DMS53 treated with DMSO at 0.1 percent for 48 hours (cell line): ENCODE measurements at regions not wholly inside any gene's neighbourhood (a gene's known extent, or its start where the extent isn't known, plus 50 kb on each side); places are given as distances from the start of the nearest gene placed in this dataset.

ENCODE experiments used
- DNase-seq: peaks from one replicate; lab custom pipeline; 2025; ENCODE audit not compliant: unreplicated experiment; lab: John Stamatoyannopoulos, UW

DNA sequence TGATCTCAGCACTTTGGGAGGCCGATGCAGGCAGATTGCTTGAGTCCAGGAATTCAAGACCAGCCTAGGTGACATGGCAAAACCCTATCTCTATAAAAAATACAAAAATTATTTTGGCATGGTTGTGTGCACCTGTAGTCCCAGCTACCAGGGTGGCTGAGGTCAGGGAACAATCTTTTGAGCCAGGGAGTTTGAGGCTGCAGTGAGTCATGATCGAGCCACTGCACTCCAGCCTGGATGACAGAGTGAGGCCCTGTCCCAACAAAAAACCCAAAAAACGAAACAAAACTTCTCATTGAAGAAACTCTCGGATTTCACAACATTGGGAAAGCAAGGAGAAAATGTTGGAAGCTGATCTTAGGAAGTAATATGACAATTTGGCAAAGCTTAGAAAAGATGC is 317.3 kb upstream of the MGAT5 start:
- DNase-seq, result no peak

DNA sequence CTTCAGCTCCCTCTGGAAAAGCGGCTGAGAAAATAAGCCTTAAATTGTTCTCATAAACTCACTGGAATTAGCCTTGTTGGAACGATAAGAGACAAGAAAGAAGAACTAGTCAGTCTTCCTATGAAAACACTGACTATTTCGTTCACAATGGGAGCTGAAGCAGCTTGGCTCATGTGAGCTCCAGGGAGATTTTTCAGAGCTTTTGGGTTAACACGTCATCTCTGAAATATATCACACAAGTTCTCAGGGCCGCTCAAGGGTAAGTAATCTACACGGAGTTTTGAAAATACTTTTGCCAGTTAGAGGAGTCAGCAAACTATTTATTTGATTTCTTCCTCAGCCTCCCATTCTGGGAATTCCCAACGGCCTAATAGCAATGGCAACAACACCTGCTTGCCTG is 316.2 kb upstream of the MGAT5 start:
- no peak for DNase-seq

GRCh38 chr2:133940134-133940533 is 313.7 kb upstream of the MGAT5 start:
- DNase-seq, result no peak

GRCh38 chr2:133941666-133942065 is 312.2 kb upstream of the MGAT5 start:
- no peak for DNase-seq

DNA sequence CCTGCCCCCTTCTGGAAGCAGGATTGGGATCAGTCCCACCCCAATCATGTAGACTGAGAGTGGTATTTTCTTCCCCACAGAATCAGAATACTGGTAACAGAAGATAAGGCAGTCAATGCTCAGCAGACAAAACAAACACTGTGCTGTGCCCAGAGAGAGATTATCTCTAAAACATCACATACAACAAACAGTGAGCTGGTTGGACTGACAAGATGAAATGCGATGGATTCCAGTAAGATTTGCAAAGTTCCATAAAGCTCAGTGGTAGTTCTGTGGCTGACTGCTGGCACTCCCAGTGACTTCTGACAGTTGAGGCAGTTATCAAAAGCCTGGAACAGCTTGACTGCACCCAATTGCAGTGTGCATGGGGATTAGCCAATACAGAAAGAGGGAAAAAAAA is 311.5 kb upstream of the MGAT5 start:
- DNase-seq, result no peak

DNA sequence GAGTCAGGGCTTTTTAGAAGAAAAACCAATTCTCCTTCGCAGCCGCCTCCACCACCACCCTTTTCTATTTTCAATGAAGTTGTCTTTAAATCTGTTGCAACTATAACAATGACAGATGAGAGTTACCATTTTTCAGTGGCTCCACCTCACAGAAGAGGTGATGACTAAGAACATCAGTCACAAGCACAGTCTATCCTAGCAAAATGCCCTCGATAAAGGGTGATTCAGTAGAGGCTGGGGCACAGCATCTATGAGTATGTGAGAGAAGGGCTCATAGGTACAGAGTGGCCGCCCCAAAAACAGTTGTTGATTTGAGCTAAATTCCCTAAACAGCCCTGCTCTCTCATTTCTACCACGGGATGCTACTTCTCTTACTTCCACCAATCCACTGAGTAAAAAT is 310.8 kb upstream of the MGAT5 start:
- no peak for DNase-seq

GRCh38 chr2:133945089-133945488 is 308.8 kb upstream of the MGAT5 start:
- no peak for DNase-seq

DNA sequence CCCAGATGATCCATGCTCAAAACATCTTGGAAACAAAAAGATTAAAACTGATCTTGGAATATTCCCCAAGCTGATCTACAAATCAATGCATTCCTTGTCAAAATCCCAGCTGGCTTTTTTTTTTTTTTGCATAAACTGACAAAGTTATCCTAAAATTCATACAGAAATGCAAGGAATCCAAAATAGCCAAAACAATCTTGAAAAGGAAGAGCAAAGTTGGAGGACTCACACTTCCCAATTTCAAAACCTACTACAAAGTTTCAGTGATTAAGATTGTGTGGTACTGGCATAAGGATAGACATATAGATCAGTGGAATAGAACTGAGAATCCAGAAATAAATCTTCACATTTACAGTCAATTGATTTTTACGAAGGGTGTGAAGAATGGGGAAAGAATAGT is 306.8 kb upstream of the MGAT5 start:
- no peak for DNase-seq

DNA sequence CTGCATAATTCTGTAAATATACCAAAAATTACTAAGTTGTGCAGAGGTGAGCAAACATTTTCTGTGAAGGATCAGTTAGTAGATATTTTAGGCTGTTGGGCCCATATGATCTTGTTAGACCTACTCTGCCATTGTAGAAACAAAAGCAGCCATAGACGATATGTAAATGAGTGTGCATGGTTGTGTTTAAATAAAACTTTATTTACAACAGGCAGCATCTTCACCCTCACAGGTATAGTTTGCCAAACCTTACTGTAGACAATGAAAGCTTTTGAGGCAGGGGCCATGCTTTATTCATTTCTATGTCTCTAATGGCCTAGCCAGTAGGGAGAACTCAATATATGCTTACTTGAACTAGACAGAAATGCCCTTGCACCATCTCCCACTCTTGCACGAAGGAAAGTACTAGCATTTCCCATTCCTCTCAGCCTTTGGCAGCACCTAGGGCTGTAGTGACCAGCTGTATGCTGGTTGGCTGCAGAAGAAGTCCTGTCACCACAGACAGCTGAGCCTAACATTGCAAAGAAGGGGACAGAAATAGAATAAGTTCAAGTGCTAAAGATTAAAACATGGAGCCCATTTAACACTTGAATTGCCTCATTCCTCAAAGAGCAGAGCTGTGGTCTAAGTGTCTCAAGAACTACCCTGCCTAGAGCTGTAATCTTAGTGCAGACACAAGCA is 305.1 kb upstream of the MGAT5 start:
- no peak for DNase-seq

GRCh38 chr2:133949595-133949994 is 304.3 kb upstream of the MGAT5 start:
- no peak for DNase-seq

GRCh38 chr2:133951209-133951608 is 302.7 kb upstream of the MGAT5 start:
- no peak for DNase-seq

DNA sequence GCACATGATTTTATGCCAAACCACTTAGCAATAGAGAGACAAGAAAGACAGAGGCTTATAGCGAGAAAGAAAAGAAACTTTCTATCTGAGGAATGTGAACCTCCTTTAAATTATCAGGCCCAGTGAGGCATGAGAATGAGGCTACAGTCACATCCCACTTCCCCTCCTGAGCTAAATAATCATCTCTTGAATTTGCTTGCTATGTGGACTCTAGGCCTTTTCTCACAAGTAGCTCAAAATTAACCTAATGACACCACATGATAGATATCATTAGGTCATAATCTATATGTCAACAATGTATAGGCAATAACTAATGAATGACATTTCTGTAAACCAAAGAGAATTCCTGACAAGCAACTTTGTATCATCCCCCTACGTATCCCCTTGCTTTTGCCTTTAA is 301.5 kb upstream of the MGAT5 start:
- DNase-seq, result no peak

DNA sequence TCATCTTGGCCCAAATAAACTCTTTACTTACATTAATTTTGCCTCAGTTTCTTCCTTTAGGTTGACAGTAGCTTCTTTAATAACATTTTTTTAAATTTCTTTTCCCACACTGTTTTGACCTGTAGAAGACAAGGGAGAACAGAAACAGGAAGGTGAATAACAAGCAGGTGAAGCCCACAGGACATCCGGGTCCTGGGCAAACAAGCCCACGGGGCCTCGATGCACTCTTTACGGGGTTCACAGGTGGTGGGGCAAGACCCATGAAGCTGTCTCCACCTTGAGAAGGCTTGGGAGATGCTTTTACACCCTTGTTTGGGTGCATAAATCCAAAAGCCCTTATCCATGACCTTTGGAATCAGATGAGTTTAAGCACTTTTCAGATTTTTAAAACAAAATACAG is 301.0 kb upstream of the MGAT5 start:
- DNase-seq, result no peak

DNA sequence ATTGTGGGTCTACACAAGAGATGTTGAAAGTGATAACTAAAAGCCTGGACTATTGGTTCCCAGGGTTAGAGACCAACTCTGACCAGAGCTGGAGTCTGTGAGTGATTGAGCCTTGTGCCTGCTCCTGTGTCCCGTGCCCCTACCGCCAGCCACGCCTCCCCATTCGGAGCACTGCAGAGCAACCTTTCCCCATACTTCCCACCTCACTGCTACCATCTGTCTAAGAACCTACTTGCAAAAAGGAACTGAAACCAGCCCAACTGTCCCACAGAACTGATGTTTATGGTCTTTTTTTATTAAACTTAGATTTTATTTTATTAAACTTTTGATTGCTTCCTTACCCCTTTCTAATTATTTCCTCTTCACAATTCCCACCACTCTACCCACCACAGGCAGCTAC is 300.3 kb upstream of the MGAT5 start:
- no peak for DNase-seq

DNA sequence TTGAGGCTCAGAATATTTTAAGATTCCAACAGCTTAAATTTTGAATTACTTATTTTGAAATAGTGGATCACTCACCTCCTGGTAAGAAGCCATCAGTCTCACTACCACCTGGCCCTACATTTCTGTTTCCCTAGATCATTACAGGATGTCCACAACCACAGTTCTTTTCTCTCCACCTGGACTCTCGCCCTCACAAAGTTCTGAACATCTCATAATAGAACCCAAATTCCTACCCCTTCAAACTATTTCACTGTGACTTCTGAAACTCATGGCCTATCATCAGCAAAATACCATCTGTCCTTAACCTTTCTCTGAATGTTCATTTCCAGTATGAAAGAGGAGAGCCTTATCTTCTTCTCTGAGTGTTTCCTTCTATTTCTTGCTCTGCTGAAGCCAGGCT is 299.2 kb upstream of the MGAT5 start:
- DNase-seq, result no peak

- DNase-seq, result no peak
Observed at GRCh38 chr2:133955169-133955568, 298.7 kb upstream of the MGAT5 start.

DNA sequence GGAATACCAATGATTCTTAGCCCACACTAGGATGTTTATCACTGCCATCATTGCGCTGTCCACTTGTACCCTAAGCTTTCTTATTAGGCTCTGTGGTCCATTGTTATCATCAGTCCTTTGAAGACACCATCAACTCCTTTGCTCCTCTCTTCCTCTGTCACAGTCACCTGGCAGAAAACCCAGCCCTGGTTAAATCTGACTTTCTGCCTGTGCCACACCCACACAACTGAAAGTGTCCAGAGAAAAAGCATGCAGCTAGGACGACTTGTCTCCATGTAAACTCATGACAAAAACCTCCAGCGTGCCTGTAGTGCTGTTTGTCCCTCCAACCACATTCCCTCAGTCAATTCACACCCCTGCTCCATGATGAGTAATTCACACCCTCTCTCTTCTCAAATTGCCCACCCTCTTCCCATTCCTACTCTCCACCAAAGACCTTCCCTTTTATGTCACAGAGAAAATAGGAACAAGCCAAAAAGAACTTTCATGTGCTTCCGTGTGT is 297.4 kb upstream of the MGAT5 start:
- no peak for DNase-seq

GRCh38 chr2:133957724-133958480 is 296.0 kb upstream of the MGAT5 start:
- no peak for DNase-seq

- DNase-seq, result no peak
Observed at GRCh38 chr2:133959066-133959465, 294.8 kb upstream of the MGAT5 start.

- no peak for DNase-seq
Observed at GRCh38 chr2:133966720-133967304, 287.1 kb upstream of the MGAT5 start.

GRCh38 chr2:133967326-133967725 is 286.5 kb upstream of the MGAT5 start:
- no peak for DNase-seq

GRCh38 chr2:133968446-133968845 is 285.4 kb upstream of the MGAT5 start:
- DNase-seq, result no peak
